ENCODE measurements at regions not wholly inside any gene's neighbourhood (a gene's known extent, or its start where the extent isn't known, plus 50 kb on each side); places are given as distances from the start of the nearest gene placed in this dataset.

DNA sequence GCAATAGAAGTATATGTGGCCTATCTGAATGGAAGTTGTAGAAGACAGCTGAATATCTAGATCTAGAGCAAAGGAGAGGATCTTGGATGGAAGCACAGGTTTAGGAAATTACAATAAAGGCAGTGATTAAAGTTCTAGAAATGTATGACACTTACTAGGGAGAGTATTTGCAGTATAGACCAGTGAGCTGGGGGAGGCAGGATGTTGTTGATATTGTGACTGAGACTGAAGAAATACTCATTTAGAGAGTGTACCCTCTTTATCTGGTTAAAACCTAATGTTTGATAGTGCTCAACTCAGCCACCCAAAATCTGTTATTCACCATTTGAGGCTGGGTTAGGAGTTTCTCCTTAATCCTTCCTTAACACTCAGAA, 439.5 kb downstream of the GRXCR1 start:
- H3K4me3 ChIP-seq (ENCODE audit: low read length) = no peak overlapping the region
- DNase-seq (ENCODE audit: low read depth, low spot score) = no peak

DNA sequence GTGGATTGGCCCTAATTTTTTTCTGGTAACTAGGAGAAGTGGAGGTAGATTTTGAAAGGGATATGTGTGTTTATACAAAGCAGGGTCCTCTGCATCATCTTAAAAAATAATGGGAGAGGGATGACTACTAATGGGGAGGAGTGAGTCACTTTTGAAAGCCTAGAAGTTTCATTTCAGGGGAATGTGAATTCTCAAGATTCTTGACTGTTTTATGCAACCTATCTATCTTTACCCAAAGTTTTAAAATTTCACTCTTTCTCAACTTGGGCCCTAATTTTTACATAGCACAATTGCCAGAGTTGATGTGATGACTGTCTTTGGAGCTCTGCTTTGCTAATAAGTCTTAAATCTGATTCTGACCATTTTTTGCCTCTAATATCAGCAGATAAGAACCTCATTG, 445.2 kb downstream of the GRXCR1 start:
- no peak for DNase-seq (ENCODE audit: low read depth, low spot score)
- no peak overlapping the region for H3K4me3 ChIP-seq (ENCODE audit: low read length)

DNA sequence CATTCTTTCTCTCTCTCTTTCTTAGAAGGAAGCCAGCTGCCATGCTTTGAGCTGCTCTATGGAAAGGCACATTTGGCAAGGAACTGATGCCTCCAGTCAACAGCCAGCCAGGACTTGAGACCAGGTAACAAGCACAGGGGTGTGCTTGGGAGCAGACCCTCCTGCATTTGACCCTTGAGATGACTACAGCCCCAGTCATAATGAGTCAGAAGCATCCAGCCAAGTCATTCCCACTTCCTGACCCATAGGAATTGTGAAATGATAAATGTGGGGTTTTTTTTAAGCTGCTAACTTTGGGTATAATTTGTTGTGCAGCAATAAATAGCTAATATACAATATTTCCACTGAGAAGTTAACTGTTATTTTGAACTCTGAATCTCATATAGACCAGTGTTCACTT, 446.9 kb downstream of the GRXCR1 start:
- no peak overlapping the region for H3K4me3 ChIP-seq (ENCODE audit: low read length)
- DNase-seq (ENCODE audit: low read depth, low spot score) = no peak

DNA sequence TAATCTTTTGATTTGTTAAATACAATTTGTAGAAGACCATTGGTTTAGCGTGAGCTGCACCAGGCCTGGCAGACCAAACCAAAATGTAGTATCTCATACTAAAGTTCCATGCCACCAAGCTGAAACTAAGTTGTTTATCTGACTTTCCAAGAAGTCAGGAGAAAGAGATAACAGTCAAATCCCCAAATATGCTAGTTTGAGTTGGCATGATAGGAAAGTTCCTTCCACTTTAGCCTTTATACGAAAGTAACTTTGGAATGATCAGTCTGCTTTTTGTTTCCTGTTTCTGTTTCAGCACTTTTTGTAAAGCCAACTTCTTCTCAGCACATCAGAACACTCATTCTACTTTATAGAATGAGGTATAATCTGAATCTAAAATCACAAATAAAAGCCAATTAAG, 449.2 kb downstream of the GRXCR1 start:
- DNase-seq (ENCODE audit: low read depth, low spot score) = no peak
- no peak overlapping the region for H3K4me3 ChIP-seq (ENCODE audit: low read length)

DNA sequence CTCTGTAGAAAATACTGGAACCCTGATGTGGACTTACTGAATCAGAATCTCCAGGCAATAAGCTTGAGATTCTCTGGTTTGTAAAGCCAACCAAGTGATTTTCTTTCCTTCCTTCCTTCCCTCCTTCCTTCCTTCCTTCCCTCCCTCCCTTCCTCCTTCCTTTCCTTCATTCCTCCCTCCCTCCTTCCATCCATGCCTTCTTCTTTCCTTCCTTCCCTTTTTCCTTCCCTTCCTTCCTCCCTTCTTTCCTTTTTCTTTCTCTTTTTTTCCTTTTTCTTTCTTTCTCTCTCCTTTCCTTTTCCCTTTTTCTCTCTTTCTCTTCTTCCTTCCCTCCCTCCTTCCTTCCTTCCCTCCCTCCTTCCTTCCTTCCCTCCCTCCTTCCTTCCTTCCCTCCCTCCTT, 450.8 kb downstream of the GRXCR1 start:
- no peak for DNase-seq (ENCODE audit: low read depth, low spot score)
- no peak overlapping the region for H3K4me3 ChIP-seq (ENCODE audit: low read length)

DNA sequence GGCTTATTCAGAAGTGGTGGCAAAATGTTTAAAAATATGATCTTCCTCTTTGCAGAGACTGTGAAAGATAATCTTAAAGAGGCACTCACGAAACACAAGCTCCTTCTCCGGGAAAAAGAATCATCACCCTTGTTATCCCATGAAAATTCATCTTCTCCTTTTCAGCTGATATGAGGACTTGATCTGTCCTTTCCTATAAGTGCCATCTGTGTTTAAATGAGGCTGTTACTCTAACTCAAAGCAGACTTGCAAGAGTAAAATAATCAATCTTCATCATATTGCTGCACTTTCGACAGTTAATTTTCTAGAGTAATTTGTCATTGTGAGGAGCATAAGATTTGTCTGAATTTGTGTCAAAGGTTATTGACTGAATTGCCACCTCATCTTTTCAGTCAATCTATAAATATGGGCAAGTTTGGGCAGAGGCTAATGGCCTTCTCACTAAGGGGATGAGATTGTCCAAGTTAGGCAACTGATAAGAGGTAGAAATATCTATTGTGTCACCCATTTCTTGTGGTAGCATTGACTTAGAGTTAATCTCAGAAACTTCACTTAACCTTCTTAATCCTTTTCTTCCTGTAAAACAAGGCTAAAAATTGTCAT, 452.9 kb downstream of the GRXCR1 start:
- no peak for DNase-seq (ENCODE audit: low read depth, low spot score)
- H3K4me3 ChIP-seq (ENCODE audit: low read length) = no peak overlapping the region

DNA sequence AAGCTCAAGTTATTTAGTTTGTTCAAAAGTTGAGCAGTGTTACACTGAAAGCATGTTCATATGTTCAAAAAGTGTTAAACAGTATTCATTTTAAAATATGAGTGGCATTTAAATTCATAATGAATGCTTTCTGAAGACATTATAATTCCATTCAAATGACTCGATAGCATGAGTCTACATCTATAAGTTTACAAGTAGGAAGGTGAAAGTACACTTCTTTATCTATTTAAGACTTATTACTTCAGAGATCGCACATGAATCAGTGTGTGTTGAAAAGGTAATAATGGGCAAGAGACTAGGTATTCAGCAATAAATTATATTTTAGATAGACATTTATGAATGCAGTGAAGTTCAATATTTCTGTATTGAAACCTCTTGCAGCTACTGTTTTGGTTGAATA, 456.1 kb downstream of the GRXCR1 start:
- H3K4me3 ChIP-seq (ENCODE audit: low read length) = no peak overlapping the region
- no peak for DNase-seq (ENCODE audit: low read depth, low spot score)

DNA sequence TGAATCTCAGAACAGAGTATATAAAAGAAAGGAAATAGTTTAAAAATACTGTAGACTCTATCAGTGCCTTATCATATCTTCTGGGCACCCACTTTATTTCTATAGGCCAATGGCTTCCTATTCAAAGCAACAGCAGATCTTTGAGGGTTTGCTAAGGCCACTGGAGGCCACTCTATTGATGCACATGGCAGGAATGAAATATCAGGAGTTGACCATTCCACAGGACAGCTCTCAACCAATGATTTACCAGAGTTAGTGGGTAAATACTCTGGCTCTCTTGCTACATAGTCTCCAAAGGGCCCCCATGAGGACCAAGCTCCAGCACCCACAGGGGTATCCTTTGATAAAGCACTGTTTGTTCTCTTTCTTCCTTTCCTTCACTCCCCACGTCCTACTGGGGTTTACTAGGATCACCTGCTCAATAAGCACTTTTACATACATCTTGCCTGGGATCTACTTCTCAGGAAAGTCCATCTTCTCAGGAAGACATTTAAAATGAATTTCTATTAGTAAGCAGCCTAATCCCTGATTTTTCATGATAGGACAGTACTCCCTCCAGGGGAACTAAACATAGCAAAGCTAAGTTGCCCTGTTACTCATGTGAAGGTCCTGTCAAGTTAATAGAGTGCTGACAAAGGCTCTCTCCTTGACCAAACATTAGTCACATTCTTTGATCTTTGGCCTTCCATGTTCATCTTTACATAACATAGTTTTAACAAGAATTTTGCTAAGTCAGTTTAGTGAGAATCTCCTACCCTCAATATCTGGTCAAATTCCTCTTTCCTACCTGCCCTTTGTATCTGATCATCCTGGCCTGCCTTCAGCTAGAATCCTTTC, 459.7 kb downstream of the GRXCR1 start:
- DNase-seq (ENCODE audit: low read depth, low spot score) = no peak

DNA sequence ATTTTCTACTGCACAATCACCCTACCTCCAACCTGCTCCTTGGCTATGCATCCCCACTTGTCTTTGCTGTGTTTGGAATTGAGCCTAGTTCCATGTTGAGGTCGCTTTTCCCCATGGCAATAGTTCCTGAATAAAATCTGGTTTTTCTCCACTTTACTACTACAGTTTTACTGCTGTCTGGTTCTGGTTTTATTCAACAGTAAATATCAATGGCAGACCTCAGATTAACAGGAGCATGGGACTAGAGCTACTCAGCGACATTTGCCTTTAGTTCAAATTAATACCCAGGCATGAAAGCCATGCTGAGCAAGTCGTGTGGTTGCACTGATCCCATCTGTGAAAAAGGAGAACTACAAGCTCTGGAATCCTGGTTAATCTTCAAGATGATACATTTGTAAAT, 460.3 kb downstream of the GRXCR1 start:
- H3K4me3 ChIP-seq (ENCODE audit: low read length) = no peak overlapping the region
- DNase-seq (ENCODE audit: low read depth, low spot score) = no peak

More for the DNA sequence above, 459.7 kb downstream of the GRXCR1 start:
- no peak overlapping the region for H3K4me3 ChIP-seq (ENCODE audit: low read length)

DNA sequence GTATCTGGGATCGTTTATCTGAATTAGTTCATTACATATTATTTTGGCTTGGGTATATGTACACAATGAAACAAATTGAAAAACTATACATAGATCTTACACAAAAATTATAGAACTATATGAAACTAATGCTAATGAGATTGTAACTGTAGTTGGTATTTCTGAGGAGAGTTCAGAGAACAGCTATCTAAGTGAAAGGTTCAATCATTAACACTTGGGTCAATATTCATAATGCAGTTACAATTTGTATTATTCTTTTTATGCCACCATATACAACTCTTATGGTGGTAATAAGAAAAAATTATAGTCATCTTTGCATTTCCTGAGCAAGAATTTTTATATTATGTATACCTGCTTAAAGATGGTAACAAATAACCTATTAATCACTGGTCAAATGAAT, 461.0 kb downstream of the GRXCR1 start:
- DNase-seq (ENCODE audit: low read depth, low spot score) = no peak
- no peak overlapping the region for H3K4me3 ChIP-seq (ENCODE audit: low read length)

DNA sequence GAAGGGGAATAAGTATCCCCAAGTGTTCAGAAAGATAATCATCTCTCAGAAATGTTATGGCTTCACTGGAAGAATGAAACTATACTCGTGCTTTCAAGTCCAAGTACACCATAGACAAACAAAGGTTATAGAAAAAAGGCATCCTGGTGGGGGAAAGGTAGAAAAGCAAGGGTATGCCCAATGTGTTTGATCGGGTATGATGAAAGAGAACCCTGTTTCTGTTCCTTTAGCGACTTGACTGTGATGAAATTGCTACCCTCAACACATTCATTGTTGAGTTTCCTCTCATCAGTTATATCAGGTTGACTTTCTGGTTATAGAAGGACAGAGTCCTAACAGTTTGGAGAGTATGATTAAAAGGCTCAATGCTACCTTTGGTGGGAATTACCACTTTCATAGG, 464.3 kb downstream of the GRXCR1 start:
- no peak for DNase-seq (ENCODE audit: low read depth, low spot score)
- H3K4me3 ChIP-seq (ENCODE audit: low read length) = no peak overlapping the region

DNA sequence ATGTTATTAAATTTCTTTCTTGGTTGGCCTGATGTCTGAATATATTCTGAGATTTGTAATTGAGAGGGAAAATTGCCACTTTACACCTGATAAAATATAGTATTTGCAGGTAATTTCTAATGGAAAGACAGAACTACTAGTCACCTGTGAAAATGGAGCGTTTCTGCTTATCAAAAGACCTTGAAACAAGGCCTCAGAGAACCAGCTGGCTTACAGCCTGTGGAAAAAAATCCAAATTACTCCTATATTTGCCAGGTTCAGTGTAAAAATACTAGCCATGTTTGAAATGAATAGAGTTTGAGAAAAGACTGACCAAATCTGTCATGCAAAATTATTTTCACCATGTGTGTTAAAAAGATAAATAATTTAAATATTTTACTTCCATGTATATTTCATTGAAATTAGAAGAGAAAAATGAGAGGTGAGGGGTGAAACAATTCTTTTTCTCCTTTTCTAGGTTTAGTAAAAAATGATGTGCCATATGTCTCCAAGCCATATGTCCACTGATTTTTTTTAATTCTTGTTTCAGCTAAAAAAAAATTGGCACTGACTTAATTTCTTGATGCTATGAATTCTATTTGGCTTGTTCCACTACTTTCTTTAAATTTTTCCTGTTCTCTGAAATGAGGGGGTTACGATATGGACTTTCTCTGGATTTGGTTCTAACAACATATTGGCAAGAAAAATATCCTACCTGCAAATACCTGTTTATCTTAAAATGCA, 464.9 kb downstream of the GRXCR1 start:
- DNase-seq (ENCODE audit: low read depth, low spot score) = no peak
- no peak overlapping the region for H3K4me3 ChIP-seq (ENCODE audit: low read length)

DNA sequence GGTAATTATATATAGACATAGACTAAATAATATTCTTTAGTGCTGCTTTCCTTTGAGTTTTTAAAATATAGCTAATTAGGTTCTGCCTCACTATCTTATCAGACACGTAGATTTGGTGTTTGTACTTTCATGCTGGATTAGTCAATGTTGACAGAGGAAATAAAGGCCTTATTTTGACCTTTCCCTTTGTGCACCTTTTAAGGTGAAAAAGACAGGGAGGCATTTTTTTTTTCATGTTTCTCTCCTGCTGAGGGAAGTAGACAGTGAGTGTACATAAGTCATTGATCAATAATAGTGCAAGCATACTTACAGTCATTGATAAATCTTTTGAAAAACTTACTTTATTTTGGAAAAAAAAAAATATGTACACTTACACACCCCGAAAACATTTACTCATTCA, 467.8 kb downstream of the GRXCR1 start:
- no peak overlapping the region for H3K4me3 ChIP-seq (ENCODE audit: low read length)
- no peak for DNase-seq (ENCODE audit: low read depth, low spot score)

DNA sequence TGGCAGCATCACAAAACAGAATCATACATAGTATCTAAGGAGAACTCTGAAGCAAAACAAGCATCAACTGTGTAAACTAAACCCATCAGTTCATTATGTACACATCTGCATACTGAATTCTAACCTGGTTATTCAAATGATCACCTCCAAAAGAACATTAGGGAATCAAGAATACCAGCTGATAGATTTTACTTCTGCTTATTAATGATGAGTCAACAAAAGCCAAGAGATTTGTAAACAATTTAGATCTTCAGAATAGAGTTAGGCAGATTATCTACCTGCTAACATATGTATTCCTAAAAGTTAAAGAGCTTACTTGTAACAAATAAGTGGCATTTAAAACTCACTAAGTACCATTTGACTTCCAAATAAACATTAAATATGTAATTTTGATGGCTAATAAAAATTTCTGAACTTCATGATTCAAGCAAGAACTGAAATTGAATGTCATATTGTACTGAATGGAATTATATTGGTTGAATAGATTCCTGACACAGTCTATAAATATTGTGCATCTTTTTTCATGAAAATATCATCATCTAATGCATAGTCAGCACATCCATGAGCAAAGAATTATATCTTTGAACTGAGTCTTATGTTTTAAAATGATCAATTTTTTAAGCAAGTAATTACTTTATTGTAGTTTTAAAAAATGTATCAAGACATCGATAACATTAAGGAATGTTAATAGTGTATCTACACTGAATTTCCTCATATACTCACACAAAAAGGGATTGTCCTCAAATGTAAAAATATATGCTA, 470.5 kb downstream of the GRXCR1 start:
- no peak overlapping the region for H3K4me3 ChIP-seq (ENCODE audit: low read length)
- DNase-seq (ENCODE audit: low read depth, low spot score) = no peak

DNA sequence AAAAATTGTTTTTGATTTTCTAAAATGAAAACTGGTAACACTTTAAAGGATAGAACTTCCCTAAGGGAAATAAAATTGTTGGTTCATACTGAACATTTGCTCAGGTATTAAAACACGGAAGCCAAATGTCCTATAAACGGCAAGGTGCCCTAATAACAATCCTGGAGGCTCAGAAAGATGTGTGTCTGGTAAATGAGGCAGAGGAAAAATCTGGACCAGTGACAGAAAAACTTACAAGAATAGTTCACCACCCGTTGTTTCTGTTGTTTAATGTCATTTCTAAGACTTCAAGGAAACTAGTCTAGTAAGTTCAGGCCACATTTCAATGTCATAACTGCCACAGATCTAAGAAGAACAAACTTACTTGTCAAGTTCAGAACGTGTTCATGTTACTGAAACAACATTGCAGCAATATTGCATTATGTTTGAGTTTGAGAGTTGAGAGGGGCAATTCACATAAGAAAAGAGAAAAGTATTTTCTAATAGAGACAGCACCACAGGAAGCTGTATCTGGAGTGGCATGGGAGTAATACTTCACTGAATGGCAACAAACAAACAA, 476.6 kb downstream of the GRXCR1 start:
- no peak overlapping the region for H3K4me3 ChIP-seq (ENCODE audit: low read length)
- no peak for DNase-seq (ENCODE audit: low read depth, low spot score)

DNA sequence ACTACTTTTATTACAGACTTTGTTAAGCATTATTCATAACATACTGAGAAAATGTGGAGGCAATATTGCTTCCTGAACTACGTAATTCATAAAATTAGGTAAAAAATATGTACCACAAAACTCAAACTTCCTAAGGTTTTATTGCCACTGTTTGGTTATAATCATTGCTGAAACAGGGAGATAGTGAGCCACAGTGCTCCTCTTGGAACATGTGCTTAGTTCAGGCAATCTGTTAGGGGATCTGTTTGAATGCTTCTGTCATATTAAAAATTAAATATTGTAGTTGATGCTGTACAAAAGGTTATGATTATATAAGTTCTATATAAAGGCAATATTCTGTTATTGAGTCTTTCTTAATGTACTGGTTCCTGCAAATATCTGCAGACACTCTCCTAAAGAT, 480.7 kb downstream of the GRXCR1 start:
- no peak for DNase-seq (ENCODE audit: low read depth, low spot score)
- H3K4me3 ChIP-seq (ENCODE audit: low read length) = no peak overlapping the region

DNA sequence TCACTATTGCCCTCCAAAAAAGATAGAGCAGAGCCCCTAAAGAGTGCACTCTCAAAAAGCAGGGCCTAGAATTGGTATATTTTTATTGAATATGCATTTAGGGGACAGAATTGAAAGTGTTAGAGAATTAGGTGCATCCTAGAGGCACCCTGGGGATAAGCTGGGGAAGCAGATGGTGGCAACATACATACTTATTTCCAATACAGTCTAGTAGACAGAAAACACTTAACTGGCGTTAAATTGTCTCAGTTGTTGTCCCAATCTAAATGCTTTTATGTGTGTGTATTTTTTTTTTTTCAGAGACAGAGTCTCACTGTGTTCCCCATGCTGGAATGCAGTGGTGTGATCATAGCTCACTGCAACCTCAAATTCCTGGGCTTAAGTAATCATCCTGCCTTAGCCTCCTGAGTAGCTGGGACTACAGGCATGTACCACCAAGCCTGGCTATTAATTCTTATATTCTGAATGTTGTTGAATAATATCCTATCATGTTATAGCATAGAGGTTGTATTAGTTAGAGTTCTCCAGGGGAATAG, 481.8 kb downstream of the GRXCR1 start:
- H3K4me3 ChIP-seq (ENCODE audit: low read length) = no peak overlapping the region
- no peak for DNase-seq (ENCODE audit: low read depth, low spot score)

DNA sequence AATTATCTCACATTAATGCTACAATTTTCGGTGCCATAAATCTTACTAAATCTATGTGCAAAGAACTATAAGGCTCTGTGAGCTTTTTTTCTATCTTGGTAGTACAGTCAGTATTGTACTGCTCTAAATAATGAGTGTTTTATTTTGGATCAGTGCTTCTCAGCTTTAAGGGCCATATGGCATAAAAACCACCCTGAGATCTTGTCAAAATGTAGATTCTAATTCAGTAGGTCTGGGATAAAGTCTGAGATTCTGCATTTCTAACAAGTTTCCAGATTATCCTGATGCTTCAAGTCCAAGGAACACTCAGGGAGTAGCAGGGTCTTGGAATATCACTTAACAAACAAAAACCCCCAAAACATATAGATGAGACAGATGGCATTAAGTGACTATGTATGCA, 486.5 kb downstream of the GRXCR1 start:
- H3K4me3 ChIP-seq (ENCODE audit: low read length) = no peak overlapping the region
- no peak for DNase-seq (ENCODE audit: low read depth, low spot score)

DNA sequence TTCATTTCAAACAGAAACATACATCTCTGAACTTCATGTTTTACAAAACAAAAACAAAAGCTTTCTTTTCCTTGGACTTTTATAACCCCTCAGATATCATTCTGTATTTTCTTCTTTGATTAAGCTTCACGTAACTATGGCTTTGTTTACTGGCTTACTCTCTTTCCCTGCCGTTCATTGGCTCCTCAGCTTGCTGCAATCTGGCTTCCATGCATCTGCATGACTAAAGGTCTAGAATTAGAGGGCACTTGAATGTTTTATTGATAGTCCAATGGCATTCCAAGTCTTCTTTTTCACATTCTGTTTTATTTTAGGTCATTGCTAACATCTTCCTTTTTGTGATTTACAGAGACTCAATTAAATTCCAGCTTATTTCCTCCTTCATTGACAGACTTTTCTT, 487.6 kb downstream of the GRXCR1 start:
- H3K4me3 ChIP-seq (ENCODE audit: low read length) = no peak overlapping the region
- DNase-seq (ENCODE audit: low read depth, low spot score) = no peak

Measured in Jurkat, Clone E6-1 (cell line).